SK-N-MC (cell line): ENCODE measurements at regions not wholly inside any gene's neighbourhood (a gene's known extent, or its start where the extent isn't known, plus 50 kb on each side); places are given as distances from the start of the nearest gene placed in this dataset.

Experiments used
- DNase-seq: peaks from one replicate; pipeline ENCODE4 v3.0.0-alpha.2; 2011; ENCODE audit warnings: low read depth, low spot score
- H3K27ac ChIP-seq: fragments of 200-600 bp; sonication (generic); 2 replicates; pipeline ENCODE4 v1.5.1; 2016; ENCODE audit warnings: mixed run types
- H3K36me3 ChIP-seq: fragments of 200-600 bp; sonication (generic); 2 replicates; pipeline ENCODE4 v1.6.1; 2017; ENCODE audit warnings: antibody characterized with exemption, low read length, mixed read lengths; ENCODE audit not compliant: insufficient read depth
- H3K4me3 ChIP-seq: fragments of 200-600 bp; sonication (generic); 2 replicates; pipeline ENCODE4 v1.5.1; 2016
- H3K9ac ChIP-seq: fragments of 200-600 bp; sonication (generic); 2 replicates; pipeline ENCODE4 v1.8.0; 2017; ENCODE audit warnings: mixed run types, mixed read lengths; ENCODE audit not compliant: insufficient read length
- H3K9me3 ChIP-seq: fragments of 200-600 bp; sonication (generic); 2 replicates; pipeline ENCODE4 v1.6.1; 2017; ENCODE audit warnings: low read depth, mild to moderate bottlenecking, antibody characterized with exemption, low read length, moderate library complexity, mixed read lengths
- EZH2 ChIP-seq: fragments of 200-600 bp; sonication (generic); IDR thresholded peaks from one replicate; pipeline ENCODE4 v1.6.1; 2017; ENCODE audit warnings: antibody characterized with exemption
- FOXP2 ChIP-seq: optimal IDR thresholded peaks from 2 replicates; pipeline ENCODE3; 2011; ENCODE audit warnings: mild to moderate bottlenecking, moderate library complexity; ENCODE audit not compliant: insufficient read depth; ENCODE audit errors: extremely low read length, control extremely low read depth
- POLR2AphosphoS5 ChIP-seq: IDR thresholded peaks from 2 replicates; pipeline ENCODE4 v1.6.1; 2012; ENCODE audit warnings: mild to moderate bottlenecking, low read depth, low read length, borderline replicate concordance

DNA sequence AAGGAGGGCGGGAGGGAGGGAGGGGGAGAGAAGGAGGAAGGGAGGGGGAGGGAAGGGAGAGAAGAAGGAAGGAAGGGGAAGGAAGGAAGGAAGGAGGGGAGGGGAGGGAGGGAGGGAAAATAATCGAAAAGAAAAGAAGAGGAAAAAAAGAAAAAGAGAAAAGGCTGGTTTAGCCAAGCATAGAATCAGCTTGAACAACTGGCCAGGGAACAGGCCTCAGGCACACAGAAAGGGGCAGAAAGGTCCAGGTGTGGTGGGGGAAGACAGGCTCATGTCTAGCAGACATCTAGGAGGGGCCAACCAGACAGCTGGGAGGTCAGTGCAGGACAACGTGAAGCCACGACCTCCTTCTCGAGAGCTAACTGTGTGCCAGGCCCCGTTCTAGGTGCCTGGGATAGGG lies 141.8 kb downstream of the HSD17B3 start:
- TF ChIP-seq FOXP2 (no peak), EZH2 (no peak)
- Histone ChIP-seq H3K27ac (no peak overlapping the region), H3K4me3 (no peak overlapping the region), H3K9ac (no peak overlapping the region), H3K9me3 (no peaks in the 10 kb centered on the region), H3K36me3 (no peaks in the 10 kb centered on the region)
- no peak for DNase-seq

DNA sequence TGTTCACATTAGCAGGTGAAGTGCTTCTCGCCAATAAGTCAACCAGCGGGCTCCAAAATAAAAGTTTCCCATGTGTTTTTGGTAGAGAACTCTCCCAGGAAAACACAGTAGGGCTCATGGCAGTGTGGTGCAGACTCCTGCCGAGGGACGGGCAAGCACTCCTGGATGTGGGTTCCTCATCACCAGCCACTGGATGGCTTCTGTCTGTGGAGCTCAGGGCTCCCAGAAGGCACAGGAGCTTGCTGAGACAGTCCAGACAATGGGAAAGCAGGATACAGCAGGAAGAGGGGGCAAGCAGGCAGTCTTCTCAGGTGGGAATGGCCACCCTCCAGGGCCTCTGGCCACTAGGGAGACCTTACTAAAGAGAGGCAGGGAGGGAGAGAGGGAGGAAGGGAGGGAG lies 142.4 kb downstream of the HSD17B3 start:
- no peak overlapping the region for H3K27ac ChIP-seq
- no peaks in the 10 kb centered on the region for H3K9me3 ChIP-seq
- H3K9ac ChIP-seq = no peak overlapping the region
- no peak overlapping the region for H3K4me3 ChIP-seq
- TF ChIP-seq EZH2 (no peak), POLR2AphosphoS5 (no peak), FOXP2 (no peak)
- no peaks in the 10 kb centered on the region for H3K36me3 ChIP-seq
- DNase-seq = no peak

DNA sequence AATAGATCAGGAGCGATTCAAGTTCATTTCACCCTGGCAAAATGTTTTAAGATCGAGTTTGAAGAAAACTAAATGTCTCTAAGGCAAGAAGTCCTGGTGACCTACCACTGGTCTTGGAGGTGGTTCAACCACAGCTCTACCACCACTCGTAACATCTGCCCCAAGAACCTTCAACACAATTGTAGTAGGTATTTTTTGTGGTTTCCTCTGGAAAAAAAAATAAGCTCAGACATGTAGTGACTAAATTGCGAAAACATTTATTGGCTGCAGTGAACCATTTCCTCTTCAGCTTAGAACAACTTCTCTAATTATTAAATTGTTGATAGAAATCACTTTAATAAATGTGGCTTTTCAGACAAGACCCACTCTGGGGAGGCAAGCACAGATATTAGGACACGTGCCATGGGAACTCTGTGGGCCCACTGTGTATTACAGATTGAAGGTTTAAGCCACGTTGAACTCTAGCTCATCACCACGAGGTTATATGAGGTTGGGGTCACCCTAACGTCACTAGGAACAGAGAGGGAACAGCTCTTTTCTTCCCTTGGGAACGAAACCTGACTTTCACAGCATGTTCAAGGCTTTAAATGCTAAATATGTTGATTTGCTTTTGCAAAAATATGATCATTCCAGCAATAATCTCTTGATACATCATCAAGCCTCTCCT lies 142.9 kb downstream of the HSD17B3 start:
- Histone ChIP-seq H3K9ac (no peak overlapping the region), H3K36me3 (no peaks in the 10 kb centered on the region), H3K9me3 (no peaks in the 10 kb centered on the region), H3K4me3 (no peak overlapping the region), H3K27ac (no peak overlapping the region)
- no peak for TF ChIP-seq EZH2
- TF ChIP-seq FOXP2 = no peak
- no peak for TF ChIP-seq POLR2AphosphoS5
- DNase-seq = no peak

DNA sequence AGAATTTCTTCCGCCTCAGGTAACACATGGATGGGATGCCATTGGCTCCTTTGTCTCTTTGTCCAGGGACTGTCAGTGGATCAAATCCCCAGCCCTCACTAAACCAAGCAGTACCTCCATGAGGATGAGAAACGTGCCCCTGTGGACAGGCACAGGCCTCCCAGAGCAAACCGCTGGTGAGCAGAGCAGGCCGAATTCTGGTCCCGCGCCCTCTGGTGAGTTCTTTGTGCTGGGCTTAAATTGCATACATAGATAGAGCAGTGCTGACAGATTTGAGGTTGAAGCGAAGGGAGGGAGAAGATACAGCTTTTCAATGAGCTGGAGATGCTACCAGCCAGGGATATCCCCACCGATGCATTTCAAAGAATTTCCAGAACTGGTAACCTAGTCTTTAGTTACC lies 143.8 kb downstream of the HSD17B3 start:
- TF ChIP-seq POLR2AphosphoS5 (no peak), FOXP2 (no peak), EZH2 (no peak)
- H3K27ac ChIP-seq = no peak overlapping the region
- no peak for DNase-seq
- H3K36me3 ChIP-seq = no peaks in the 10 kb centered on the region
- no peak overlapping the region for H3K4me3 ChIP-seq
- no peak overlapping the region for H3K9ac ChIP-seq
- H3K9me3 ChIP-seq = no peaks in the 10 kb centered on the region

DNA sequence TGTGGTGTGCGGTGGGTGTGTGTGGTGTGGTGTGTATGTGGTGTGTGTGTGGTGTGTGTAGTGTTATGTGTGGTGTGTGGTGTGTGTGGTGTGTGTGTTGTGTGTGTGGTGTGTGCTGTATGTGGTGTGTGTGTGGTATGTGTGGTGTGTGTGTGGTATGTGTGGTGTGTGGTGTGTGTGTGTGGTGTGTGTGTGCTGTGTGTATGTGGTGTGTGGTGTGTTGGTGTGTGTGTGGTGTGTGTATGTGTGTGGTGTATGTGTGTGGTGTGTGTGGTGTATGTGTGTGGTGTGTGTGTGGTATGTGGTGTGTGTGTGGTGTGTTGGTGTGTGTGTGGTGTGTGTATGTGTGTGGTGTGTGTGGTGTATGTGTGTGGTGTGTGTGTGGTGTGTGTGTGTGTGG lies 144.3 kb downstream of the HSD17B3 start:
- TF ChIP-seq FOXP2 (no peak), POLR2AphosphoS5 (no peak), EZH2 (no peak)
- Histone ChIP-seq H3K27ac (no peak overlapping the region), H3K9me3 (no peaks in the 10 kb centered on the region), H3K36me3 (no peaks in the 10 kb centered on the region), H3K4me3 (no peak overlapping the region), H3K9ac (no peak overlapping the region)
- DNase-seq = no peak

DNA sequence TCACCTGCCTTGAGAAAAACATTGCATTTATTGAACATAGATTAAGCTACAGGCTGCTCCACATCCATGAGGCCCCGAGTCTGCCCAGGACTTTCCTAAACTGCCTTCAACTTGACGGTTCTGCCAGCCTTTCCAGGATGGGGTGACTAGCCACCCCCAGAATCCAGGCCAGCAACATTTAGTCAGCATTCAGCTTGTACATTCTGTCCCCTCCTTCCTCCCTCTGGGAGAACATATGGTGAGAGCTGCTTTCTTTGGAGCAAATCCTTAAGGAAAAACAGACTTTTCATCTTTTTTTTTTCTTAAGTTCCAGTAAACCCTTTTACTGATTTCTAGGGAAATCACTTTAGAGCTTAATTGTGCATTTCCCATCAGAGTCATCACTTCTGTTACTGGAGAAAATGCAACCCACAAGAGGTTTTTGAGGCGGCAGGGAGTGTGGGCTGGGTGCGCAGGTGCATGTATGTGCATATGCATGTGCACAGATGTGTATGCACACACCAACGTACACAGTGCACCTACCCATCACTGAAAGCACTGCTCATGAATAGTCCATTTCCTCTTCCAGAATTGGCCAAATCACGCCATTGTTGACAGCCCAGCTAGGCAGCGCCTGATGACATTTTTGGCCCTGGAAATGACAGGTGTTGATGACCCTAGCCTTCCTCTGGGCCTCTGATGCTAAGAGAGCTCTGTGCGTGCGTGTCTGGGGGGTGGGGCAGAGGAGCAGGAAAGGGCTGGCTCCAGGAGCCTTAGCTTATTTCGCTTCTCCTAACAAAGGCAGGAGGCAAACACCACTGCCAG lies 145.6 kb downstream of the HSD17B3 start:
- TF ChIP-seq EZH2 (no peak), POLR2AphosphoS5 (no peak), FOXP2 (no peak)
- DNase-seq = no peak
- H3K9me3 ChIP-seq = no peaks in the 10 kb centered on the region
- no peak overlapping the region for H3K4me3 ChIP-seq
- no peak overlapping the region for H3K9ac ChIP-seq
- no peak overlapping the region for H3K27ac ChIP-seq
- no peaks in the 10 kb centered on the region for H3K36me3 ChIP-seq

DNA sequence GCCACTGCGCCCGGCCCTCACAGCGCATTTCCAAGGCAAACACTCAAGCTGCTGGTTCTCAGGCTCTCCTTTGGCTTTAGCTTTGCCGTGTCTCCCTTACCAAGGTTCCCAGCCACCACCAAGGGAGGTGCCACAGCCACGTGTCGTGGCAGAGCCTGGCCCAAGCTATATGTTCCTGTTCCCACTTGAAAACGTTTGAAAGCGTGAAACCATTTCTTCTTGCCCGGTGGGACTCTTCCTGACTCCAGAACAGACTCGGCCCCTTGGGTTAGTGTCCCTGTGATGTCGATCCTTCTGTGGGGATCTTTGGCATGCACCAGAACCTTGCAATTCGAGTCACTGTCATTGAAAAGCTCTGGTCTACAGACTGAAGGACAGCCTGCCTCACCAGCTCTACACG lies 147.9 kb downstream of the HSD17B3 start:
- no peaks in the 10 kb centered on the region for H3K36me3 ChIP-seq
- no peak for DNase-seq
- H3K9me3 ChIP-seq = no peaks in the 10 kb centered on the region
- no peak overlapping the region for H3K4me3 ChIP-seq
- TF ChIP-seq FOXP2 = no peak
- TF ChIP-seq EZH2 = no peak
- no peak for TF ChIP-seq POLR2AphosphoS5
- no peak overlapping the region for H3K9ac ChIP-seq
- no peak overlapping the region for H3K27ac ChIP-seq

DNA sequence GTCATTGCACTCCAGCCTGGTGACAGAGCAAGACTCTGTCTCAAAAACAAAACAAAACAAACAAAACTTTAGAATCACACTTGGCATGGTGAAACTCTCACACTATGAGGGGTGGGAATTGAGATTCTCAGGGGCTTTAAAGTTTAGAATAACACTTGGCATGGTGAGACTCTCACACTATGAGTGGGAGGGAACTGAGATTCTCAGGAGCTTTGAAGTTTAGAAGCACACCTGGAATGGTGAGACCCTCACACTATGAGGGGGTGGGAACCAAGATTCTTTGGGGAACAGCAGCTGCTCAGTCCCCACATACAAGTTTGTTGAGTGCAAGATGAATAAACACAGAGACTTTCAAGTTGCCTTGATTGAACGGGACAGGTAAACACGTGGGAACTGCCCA lies 149.4 kb downstream of the HSD17B3 start:
- H3K9ac ChIP-seq = no peak overlapping the region
- H3K27ac ChIP-seq = no peak overlapping the region
- no peaks in the 10 kb centered on the region for H3K9me3 ChIP-seq
- DNase-seq = no peak
- TF ChIP-seq POLR2AphosphoS5 (no peak), FOXP2 (no peak), EZH2 (no peak)
- H3K36me3 ChIP-seq = no peaks in the 10 kb centered on the region
- no peak overlapping the region for H3K4me3 ChIP-seq
